GM19395 (cell line): ENCODE measurements at regions not wholly inside any gene's neighbourhood (a gene's known extent, or its start where the extent isn't known, plus 50 kb on each side); places are given as distances from the start of the nearest gene placed in this dataset.

Source experiments
- ATAC-seq: cut with Tn5 transposase; IDR thresholded peaks from one replicate; pipeline ENCODE4 v1.9.1; 2021; ENCODE audit warnings: mild to moderate bottlenecking, moderate library complexity; ENCODE audit not compliant: unreplicated experiment

GRCh38 chr6:53974941-53975340 is 136.3 kb upstream of the MLIP start:
- no peak for ATAC-seq

- ATAC-seq: no peak
Measured at GRCh38 chr6:53975941-53976615, 135.2 kb upstream of the MLIP start.

- ATAC-seq: no peak
Measured at GRCh38 chr6:53977551-53977950, 133.7 kb upstream of the MLIP start.

- peak; percentile 63 for ATAC-seq
Measured at GRCh38 chr6:53979468-53980067, 131.7 kb upstream of the MLIP start.

- ATAC-seq: no peak
Measured at GRCh38 chr6:53982366-53983050, 128.7 kb upstream of the MLIP start.

- no peak for ATAC-seq
Measured at GRCh38 chr6:53983301-53983700, 127.9 kb upstream of the MLIP start.

- no peak for ATAC-seq
Measured at GRCh38 chr6:53984163-53984562, 127.1 kb upstream of the MLIP start.

- no peak for ATAC-seq
Measured at GRCh38 chr6:53984581-53984980, 126.7 kb upstream of the MLIP start.

- ATAC-seq: no peak
Measured at GRCh38 chr6:53985366-53985765, 125.9 kb upstream of the MLIP start.

- peak; percentile 76 for ATAC-seq
Measured at GRCh38 chr6:53986165-53986720, 125.0 kb upstream of the MLIP start.

GRCh38 chr6:53986721-53987521 is 124.3 kb upstream of the MLIP start:
- ATAC-seq: no peak

- ATAC-seq: no peak
Measured at GRCh38 chr6:53987522-53987888, 123.7 kb upstream of the MLIP start.

- no peak for ATAC-seq
Measured at GRCh38 chr6:53989504-53989903, 121.7 kb upstream of the MLIP start.

- no peak for ATAC-seq
Measured at GRCh38 chr6:53992522-53992921, 118.7 kb upstream of the MLIP start.

GRCh38 chr6:53994201-53994600 is 117.0 kb upstream of the MLIP start:
- no peak for ATAC-seq

- no peak for ATAC-seq
Measured at GRCh38 chr6:53995935-53996334, 115.3 kb upstream of the MLIP start.

GRCh38 chr6:53998303-53998702 is 112.9 kb upstream of the MLIP start:
- ATAC-seq: no peak

- ATAC-seq: no peak
Measured at GRCh38 chr6:53999088-53999755, 112.0 kb upstream of the MLIP start.

- no peak for ATAC-seq
Measured at GRCh38 chr6:54002116-54002515, 109.1 kb upstream of the MLIP start.

- ATAC-seq: no peak
Measured at GRCh38 chr6:54003316-54003715, 107.9 kb upstream of the MLIP start.

GRCh38 chr6:54008589-54008988 is 102.7 kb upstream of the MLIP start:
- no peak for ATAC-seq
